ENCODE measurements at regions not wholly inside any gene's neighbourhood (a gene's known extent, or its start where the extent isn't known, plus 50 kb on each side); places are given as distances from the start of the nearest gene placed in this dataset.

DNA sequence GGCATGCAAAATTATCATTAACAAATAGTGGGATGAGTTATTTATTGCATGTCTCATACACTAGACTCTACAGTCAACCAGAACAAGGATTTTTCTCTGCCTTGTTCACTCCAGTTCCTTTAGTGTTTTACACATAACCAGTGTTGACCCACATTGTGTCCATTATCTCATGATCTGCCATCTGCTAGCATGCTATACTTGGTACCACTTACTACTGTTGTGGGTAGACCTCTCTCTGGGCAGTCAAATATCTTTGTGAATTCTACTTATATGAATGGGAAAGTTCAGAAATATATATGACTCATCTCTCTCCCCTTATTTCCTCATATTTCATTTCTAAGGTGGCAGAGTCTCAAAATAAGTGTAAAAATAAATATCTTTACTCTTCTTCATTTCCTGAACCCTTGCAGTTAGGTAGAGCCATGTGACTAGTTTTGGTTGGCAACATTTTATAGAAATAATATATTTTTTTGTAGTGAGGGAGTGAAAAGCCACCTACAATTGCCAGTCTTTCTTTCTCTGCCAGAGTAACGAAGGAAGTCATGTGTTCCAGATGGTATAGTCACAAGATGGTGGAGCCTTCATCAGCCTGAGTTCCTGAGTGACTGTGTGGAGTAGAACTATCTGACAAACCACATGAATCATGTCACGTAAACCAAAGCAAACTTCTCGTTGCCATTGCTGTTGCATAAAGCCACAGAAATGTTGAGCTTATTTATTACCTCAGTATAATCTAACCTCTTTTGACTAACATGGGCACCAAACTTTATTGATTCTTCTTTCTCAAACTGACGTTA, 704.0 kb downstream of the RNF144A start:
- no peak overlapping the region for H3K4me2 ChIP-seq (ENCODE audit: low read depth, low read length)
- H3K27ac ChIP-seq (ENCODE audit: low read length), result no peak overlapping the region
- no peaks in the 10 kb centered on the region for H4K20me1 ChIP-seq (ENCODE audit: insufficient read depth, low read length)
- H3K79me2 ChIP-seq (ENCODE audit: low read length), result no peaks in the 10 kb centered on the region
- H3K9me3 ChIP-seq (replicated peaks; ENCODE audit: insufficient read depth, low read length), result no peaks in the 10 kb centered on the region
- no peak overlapping the region for H3K4me3 ChIP-seq (ENCODE audit: low read length)
- DNase-seq, result no peak
- no peaks in the 10 kb centered on the region for H3K36me3 ChIP-seq (replicated peaks; ENCODE audit: insufficient read depth, low read length)
- no peaks in the 10 kb centered on the region for H3K9me2 ChIP-seq (replicated peaks; ENCODE audit: insufficient read depth, low read length)
- H3K9ac ChIP-seq (ENCODE audit: low read length), result no peak overlapping the region
- no peaks in the 10 kb centered on the region for H3K27me3 ChIP-seq (replicated peaks; ENCODE audit: insufficient read depth, low read length)
- no peaks in the 10 kb centered on the region for H3F3A ChIP-seq (ENCODE audit: insufficient read depth, low read length)
- H3K4me1 ChIP-seq (ENCODE audit: low read length), result no peaks in the 10 kb centered on the region
- no peak overlapping the region for H2AFZ ChIP-seq (ENCODE audit: low read length)
- TF ChIP-seq EZH2phosphoT487 (IDR thresholded peaks at IDR 0.05; ENCODE audit: low read length) (no peak), CTCF (IDR thresholded peaks at IDR 0.05; ENCODE audit: low read length) (no peak), EZH2 (optimal IDR thresholded peaks at IDR 0.05; ENCODE audit: low read depth, low read length) (no peak)

DNA sequence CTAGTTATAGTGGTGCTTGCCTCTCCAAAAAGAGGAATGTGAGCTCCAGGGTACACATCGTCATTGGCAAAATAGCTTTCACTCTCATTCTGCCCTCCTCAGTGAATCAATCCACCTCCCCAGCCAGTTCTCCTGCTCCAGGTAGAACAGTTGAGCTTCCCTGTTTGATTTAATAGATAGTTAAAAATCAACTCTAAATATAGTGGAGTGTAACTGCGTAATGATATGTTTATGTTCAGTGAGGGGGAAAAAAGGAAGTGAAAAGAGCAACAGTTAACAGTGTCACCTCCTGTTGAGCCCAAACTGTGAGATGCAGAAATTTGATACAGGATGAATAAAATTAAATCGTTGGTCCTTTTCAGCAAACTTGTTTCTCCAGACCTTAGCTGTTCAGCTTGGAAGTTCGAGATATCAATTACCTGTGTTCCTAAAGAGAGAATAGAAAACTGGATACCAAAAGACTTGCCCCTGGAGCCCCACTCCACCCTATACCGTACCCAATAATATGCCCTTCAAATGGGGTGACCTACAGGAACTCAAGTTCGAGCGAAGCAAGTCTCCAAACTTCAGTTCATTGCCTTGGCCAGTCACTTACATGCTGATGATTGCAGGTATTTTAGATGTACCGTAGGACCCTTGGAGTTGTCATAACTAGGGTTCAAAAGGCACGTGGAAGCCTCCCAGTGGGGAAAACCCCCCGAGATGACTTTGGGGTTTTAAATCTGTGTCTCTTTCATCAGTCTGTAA, 708.4 kb downstream of the RNF144A start:
- Histone ChIP-seq H3F3A (ENCODE audit: insufficient read depth, low read length) (no peaks in the 10 kb centered on the region), H3K9me3 (replicated peaks; ENCODE audit: insufficient read depth, low read length) (no peaks in the 10 kb centered on the region), H3K79me2 (ENCODE audit: low read length) (no peaks in the 10 kb centered on the region), H3K4me3 (ENCODE audit: low read length) (no peak overlapping the region), H4K20me1 (ENCODE audit: insufficient read depth, low read length) (no peaks in the 10 kb centered on the region), H3K36me3 (replicated peaks; ENCODE audit: insufficient read depth, low read length) (no peaks in the 10 kb centered on the region), H3K4me2 (ENCODE audit: low read depth, low read length) (peak overlapping the region; percentile 4; the same call in 1 of the 2 replicates), H3K9me2 (replicated peaks; ENCODE audit: insufficient read depth, low read length) (no peaks in the 10 kb centered on the region), H3K27ac (ENCODE audit: low read length) (no peak overlapping the region), H3K27me3 (replicated peaks; ENCODE audit: insufficient read depth, low read length) (no peaks in the 10 kb centered on the region), H2AFZ (ENCODE audit: low read length) (no peak overlapping the region), H3K4me1 (ENCODE audit: low read length) (no peaks in the 10 kb centered on the region), H3K9ac (ENCODE audit: low read length) (no peak overlapping the region)
- DNase-seq, result no peak
- TF ChIP-seq CTCF (IDR thresholded peaks at IDR 0.05; ENCODE audit: low read length) (no peak), EZH2phosphoT487 (IDR thresholded peaks at IDR 0.05; ENCODE audit: low read length) (no peak), EZH2 (optimal IDR thresholded peaks at IDR 0.05; ENCODE audit: low read depth, low read length) (no peak)

DNA sequence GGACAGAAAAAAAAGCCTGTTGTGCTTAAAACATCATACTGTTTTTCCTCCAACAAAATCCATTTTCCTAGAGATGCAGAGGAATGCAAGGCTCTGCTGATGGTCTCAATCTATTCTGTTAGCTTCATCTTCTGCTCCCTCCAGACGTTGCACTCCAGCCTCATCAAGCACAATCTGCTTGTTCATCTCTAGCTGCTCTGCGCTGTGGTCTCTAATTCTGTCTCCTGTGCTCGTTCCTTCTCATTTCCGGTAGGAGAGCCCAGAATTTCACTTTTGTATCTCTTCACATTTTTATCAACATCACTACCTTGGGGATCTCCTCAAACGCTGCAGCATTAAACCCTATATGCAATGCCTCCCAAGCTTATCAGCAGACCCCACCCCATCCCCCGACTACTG, 708.9 kb downstream of the RNF144A start:
- no peaks in the 10 kb centered on the region for H3K9me3 ChIP-seq (replicated peaks; ENCODE audit: insufficient read depth, low read length)
- H3K27me3 ChIP-seq (replicated peaks; ENCODE audit: insufficient read depth, low read length), result no peaks in the 10 kb centered on the region
- H3K4me2 ChIP-seq (ENCODE audit: low read depth, low read length), result no peak overlapping the region
- H3K9ac ChIP-seq (ENCODE audit: low read length), result no peak overlapping the region
- no peak overlapping the region for H3K27ac ChIP-seq (ENCODE audit: low read length)
- H4K20me1 ChIP-seq (ENCODE audit: insufficient read depth, low read length), result no peaks in the 10 kb centered on the region
- H3K79me2 ChIP-seq (ENCODE audit: low read length), result no peaks in the 10 kb centered on the region
- TF ChIP-seq EZH2 (optimal IDR thresholded peaks at IDR 0.05; ENCODE audit: low read depth, low read length) (no peak), CTCF (IDR thresholded peaks at IDR 0.05; ENCODE audit: low read length) (no peak), EZH2phosphoT487 (IDR thresholded peaks at IDR 0.05; ENCODE audit: low read length) (no peak)
- no peaks in the 10 kb centered on the region for H3F3A ChIP-seq (ENCODE audit: insufficient read depth, low read length)
- no peak for DNase-seq
- H3K4me3 ChIP-seq (ENCODE audit: low read length), result no peak overlapping the region
- H2AFZ ChIP-seq (ENCODE audit: low read length), result no peak overlapping the region
- H3K9me2 ChIP-seq (replicated peaks; ENCODE audit: insufficient read depth, low read length), result no peaks in the 10 kb centered on the region
- no peaks in the 10 kb centered on the region for H3K4me1 ChIP-seq (ENCODE audit: low read length)
- no peaks in the 10 kb centered on the region for H3K36me3 ChIP-seq (replicated peaks; ENCODE audit: insufficient read depth, low read length)
